ENCODE measurements at regions not wholly inside any gene's neighbourhood (a gene's known extent, or its start where the extent isn't known, plus 50 kb on each side); places are given as distances from the start of the nearest gene placed in this dataset.

- no peak overlapping the region for H3K4me3 ChIP-seq
- no peak overlapping the region for H3K27ac ChIP-seq
- intact Hi-C loops (cut with DNase I): no loop called here
- no peaks in the 10 kb centered on the region for H3K4me1 ChIP-seq
- no peaks in the 10 kb centered on the region for H3K9me3 ChIP-seq
- 57 to 62% methylated on average over 2 of the region's 2 CpGs for WGBS, 2 donors
- DNase-seq: no peak
- TF ChIP-seq, protein P1, sequence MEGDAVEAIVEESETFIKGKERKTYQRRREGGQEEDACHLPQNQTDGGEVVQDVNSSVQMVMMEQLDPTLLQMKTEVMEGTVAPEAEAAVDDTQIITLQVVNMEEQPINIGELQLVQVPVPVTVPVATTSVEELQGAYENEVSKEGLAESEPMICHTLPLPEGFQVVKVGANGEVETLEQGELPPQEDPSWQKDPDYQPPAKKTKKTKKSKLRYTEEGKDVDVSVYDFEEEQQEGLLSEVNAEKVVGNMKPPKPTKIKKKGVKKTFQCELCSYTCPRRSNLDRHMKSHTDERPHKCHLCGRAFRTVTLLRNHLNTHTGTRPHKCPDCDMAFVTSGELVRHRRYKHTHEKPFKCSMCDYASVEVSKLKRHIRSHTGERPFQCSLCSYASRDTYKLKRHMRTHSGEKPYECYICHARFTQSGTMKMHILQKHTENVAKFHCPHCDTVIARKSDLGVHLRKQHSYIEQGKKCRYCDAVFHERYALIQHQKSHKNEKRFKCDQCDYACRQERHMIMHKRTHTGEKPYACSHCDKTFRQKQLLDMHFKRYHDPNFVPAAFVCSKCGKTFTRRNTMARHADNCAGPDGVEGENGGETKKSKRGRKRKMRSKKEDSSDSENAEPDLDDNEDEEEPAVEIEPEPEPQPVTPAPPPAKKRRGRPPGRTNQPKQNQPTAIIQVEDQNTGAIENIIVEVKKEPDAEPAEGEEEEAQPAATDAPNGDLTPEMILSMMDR (IDR thresholded peaks at IDR 0.05): no peak
- TF ChIP-seq POLR2A (IDR thresholded peaks at IDR 0.05): no peak
- H3K27me3 ChIP-seq: no peaks in the 10 kb centered on the region
- H3K36me3 ChIP-seq (replicated peaks in 1 of 2; ENCODE audit: insufficient read depth in 1 of 2, low read depth in 2 of 2): no peaks in the 10 kb centered on the region
- ATAC-seq: no peak
These were observed 194.1 kb downstream of the OGFRL1 start for GRCh38 chr6:71482742-71483141.

DNA sequence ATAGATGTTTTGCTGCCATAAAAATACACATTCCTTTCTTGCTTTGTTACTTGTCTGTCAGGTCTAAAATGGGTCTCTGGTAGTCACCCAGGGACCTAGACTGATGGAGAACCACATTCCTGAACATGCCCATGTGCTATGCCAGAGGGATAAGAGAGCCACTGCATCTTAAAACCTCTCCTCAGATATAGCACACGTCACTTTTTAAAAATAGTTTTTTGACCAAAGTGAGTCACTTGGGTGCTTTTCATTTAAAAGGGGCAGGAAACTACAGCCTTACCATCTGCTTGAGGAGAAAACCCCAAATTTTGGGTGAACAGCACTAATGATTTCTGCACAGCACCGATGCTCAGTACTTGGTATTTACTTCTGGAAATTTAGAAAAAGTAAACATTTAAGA is 197.8 kb downstream of the OGFRL1 start:
- H3K27ac ChIP-seq: no peak overlapping the region
- H3K27me3 ChIP-seq: no peaks in the 10 kb centered on the region
- H3K4me1 ChIP-seq: no peaks in the 10 kb centered on the region
- H3K36me3 ChIP-seq (replicated peaks in 1 of 2; ENCODE audit: insufficient read depth in 1 of 2, low read depth in 2 of 2): no peaks in the 10 kb centered on the region
- ATAC-seq (no peak), DNase-seq (no peak)
- WGBS, 2 donors: 88 to 90% methylated on average over 2 of the region's 2 CpGs
- no peaks in the 10 kb centered on the region for H3K9me3 ChIP-seq
- TF ChIP-seq, protein P1 (IDR thresholded peaks at IDR 0.05): no peak
- TF ChIP-seq POLR2A (IDR thresholded peaks at IDR 0.05): no peak
- no peak overlapping the region for H3K4me3 ChIP-seq
- intact Hi-C loops (cut with DNase I): no loop called here

GRCh38 chr6:71488186-71488585 is 199.6 kb downstream of the OGFRL1 start:
- intact Hi-C loops (cut with DNase I): no loop called here
- peak; percentile 66 for ATAC-seq
- Histone ChIP-seq H3K4me3 (no peak overlapping the region), H3K9me3 (no peaks in the 10 kb centered on the region), H3K27ac (peak overlapping the region in 1 of 4 donors; percentile 6), H3K36me3 (replicated peaks in 1 of 2; ENCODE audit: insufficient read depth in 1 of 2, low read depth in 2 of 2) (no peaks in the 10 kb centered on the region), H3K4me1 (no peaks in the 10 kb centered on the region), H3K27me3 (no peaks in the 10 kb centered on the region)
- TF ChIP-seq POLR2A (IDR thresholded peaks at IDR 0.05): no peak
- TF ChIP-seq, protein P1 (IDR thresholded peaks at IDR 0.05): no peak
- WGBS, 2 donors: 25 to 35% methylated on average over 4 of the region's 4 CpGs
- DNase-seq: peak in 1 of 4 donors; percentile 34

GRCh38 chr6:71489736-71490135 is 201.1 kb downstream of the OGFRL1 start:
- no peaks in the 10 kb centered on the region for H3K4me1 ChIP-seq
- TF ChIP-seq, protein P1 (IDR thresholded peaks at IDR 0.05): no peak
- no peak for TF ChIP-seq POLR2A (IDR thresholded peaks at IDR 0.05)
- H3K27me3 ChIP-seq: no peaks in the 10 kb centered on the region
- no peaks in the 10 kb centered on the region for H3K9me3 ChIP-seq
- peak in 2 of 4 donors; percentile 25 to 27 for DNase-seq
- WGBS, 2 donors: 30 to 53% methylated on average over 3 of the region's 3 CpGs
- intact Hi-C loops (cut with DNase I): no loop called here
- H3K4me3 ChIP-seq: no peak overlapping the region
- H3K27ac ChIP-seq: peak overlapping the region in 3 of 4 donors; percentile 5 to 41 (median 8)
- peak; percentile 76 for ATAC-seq
- H3K36me3 ChIP-seq (replicated peaks in 1 of 2; ENCODE audit: insufficient read depth in 1 of 2, low read depth in 2 of 2): no peaks in the 10 kb centered on the region

DNA sequence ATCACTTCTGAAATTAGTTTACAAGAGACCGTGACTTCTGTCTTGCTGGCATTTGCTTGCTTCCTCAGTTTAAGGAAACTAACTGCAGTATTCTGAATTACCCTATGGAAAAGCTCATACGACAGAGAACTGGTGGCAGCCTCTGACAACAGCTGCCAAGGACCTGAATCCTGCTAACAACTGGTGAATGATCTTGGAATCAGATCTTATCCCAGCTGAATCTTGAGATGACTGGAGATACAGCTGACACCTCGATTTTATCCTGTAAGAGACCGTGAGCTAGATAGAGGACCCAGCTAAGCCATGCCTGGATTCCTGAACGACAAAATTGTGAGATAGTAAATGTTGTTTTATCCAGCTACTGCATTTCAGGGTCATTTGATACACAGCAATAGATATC is 202.3 kb downstream of the OGFRL1 start:
- DNase-seq (no peak), ATAC-seq (no peak)
- Histone ChIP-seq H3K9me3 (no peaks in the 10 kb centered on the region), H3K4me3 (no peak overlapping the region), H3K36me3 (replicated peaks in 1 of 2; ENCODE audit: insufficient read depth in 1 of 2, low read depth in 2 of 2) (no peaks in the 10 kb centered on the region), H3K4me1 (no peaks in the 10 kb centered on the region), H3K27me3 (no peaks in the 10 kb centered on the region), H3K27ac (no peak overlapping the region)
- intact Hi-C loops (cut with DNase I): no loop called here
- TF ChIP-seq, protein P1 (IDR thresholded peaks at IDR 0.05): no peak
- no peak for TF ChIP-seq POLR2A (IDR thresholded peaks at IDR 0.05)
- 79% methylated on average over 5 of the region's 5 CpGs for WGBS, 2 donors
